ENCODE measurements at regions not wholly inside any gene's neighbourhood (a gene's known extent, or its start where the extent isn't known, plus 50 kb on each side); places are given as distances from the start of the nearest gene placed in this dataset.
A peak's percentile ranks its signal among the peaks of the same experiment; 100 is the strongest.

DNA sequence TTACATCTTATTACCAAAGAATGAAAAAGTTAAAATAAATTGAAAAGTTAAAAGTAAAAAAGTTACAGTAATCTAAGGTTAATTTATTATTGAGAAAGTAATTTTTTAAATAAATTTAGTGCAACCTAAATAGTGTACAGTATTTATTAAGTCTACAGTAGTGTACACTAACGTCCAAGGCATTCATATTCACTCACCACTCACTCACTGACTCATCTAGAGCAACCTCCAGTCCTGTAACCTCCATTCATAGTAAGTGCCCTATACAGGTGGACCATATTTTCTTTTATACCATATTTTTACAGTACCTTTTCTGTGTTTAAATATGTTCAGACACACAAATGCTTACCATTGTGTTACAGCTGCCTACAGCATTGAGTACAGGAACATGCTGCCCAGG is 624.7 kb upstream of the NOX3 start:
- no peaks in the 10 kb centered on the region for H3K9me3 ChIP-seq
- no peaks in the 10 kb centered on the region for H3K27me3 ChIP-seq
- no peaks in the 10 kb centered on the region for H3K4me1 ChIP-seq
- intact Hi-C loops (cut with DNase I), result no loop called here
- DNase-seq (no peak), ATAC-seq (no peak)
- H3K36me3 ChIP-seq (replicated peaks in 1 of 2; ENCODE audit: insufficient read depth in 1 of 2, low read depth in 2 of 2), result no peaks in the 10 kb centered on the region
- H3K27ac ChIP-seq, result no peak overlapping the region
- 63 to 73% methylated on average over 1 of the region's 1 CpG for WGBS, 2 donors
- no peak overlapping the region for H3K4me3 ChIP-seq
- TF ChIP-seq, protein P1, sequence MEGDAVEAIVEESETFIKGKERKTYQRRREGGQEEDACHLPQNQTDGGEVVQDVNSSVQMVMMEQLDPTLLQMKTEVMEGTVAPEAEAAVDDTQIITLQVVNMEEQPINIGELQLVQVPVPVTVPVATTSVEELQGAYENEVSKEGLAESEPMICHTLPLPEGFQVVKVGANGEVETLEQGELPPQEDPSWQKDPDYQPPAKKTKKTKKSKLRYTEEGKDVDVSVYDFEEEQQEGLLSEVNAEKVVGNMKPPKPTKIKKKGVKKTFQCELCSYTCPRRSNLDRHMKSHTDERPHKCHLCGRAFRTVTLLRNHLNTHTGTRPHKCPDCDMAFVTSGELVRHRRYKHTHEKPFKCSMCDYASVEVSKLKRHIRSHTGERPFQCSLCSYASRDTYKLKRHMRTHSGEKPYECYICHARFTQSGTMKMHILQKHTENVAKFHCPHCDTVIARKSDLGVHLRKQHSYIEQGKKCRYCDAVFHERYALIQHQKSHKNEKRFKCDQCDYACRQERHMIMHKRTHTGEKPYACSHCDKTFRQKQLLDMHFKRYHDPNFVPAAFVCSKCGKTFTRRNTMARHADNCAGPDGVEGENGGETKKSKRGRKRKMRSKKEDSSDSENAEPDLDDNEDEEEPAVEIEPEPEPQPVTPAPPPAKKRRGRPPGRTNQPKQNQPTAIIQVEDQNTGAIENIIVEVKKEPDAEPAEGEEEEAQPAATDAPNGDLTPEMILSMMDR (IDR thresholded peaks at IDR 0.05), result no peak
- no peak for TF ChIP-seq POLR2A (IDR thresholded peaks at IDR 0.05)

DNA sequence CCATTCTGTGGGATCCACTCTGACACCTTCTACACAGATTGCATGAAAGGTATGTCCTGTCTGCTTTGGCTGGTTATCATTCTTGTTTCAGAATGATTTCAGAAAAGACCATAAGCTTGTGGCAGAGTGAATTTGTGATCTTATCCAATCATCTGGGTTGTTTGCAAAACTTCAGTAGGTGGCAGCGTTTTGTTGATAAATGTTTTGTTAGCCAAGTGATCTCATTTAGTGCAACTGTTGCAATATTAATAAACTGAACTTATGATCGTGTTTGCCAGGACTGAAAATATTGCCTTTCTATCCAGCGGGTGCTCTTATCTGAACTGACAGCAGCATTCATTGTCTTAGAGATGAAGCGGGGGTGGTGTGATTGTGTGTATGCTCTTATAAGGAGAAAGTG is 613.2 kb upstream of the NOX3 start:
- Histone ChIP-seq H3K27me3 (no peaks in the 10 kb centered on the region), H3K27ac (no peak overlapping the region), H3K9me3 (no peaks in the 10 kb centered on the region), H3K4me3 (no peak overlapping the region), H3K36me3 (replicated peaks in 1 of 2; ENCODE audit: insufficient read depth in 1 of 2, low read depth in 2 of 2) (no peaks in the 10 kb centered on the region), H3K4me1 (no peaks in the 10 kb centered on the region)
- TF ChIP-seq POLR2A (IDR thresholded peaks at IDR 0.05), result no peak
- intact Hi-C loops (cut with DNase I), result no loop called here
- 29 to 40% methylated on average over 4 of the region's 4 CpGs for WGBS, 2 donors
- no peak for ATAC-seq
- no peak for DNase-seq

DNA sequence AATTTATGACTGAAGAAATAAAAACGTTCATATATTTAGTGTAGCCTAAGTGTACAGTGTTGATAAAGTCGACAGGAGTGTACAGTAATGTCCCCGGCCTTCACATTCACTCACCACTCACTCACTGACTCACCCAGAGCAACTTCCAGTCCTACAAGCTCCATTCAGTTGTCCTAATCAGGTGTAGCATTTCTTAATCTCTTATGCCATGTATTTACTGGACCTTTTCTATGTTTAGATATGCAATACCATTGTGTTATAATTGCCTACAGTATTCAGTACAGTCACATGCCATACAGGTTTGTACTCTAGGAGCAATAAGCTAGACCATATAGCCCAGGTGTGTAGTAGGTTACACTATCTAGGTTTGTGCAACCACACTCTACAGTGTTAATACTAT is 610.2 kb upstream of the NOX3 start:
- Histone ChIP-seq H3K4me1 (peaks cover 13% of the 10 kb centered on the region), H3K27ac (no peak overlapping the region), H3K27me3 (no peaks in the 10 kb centered on the region), H3K4me3 (no peak overlapping the region), H3K9me3 (no peaks in the 10 kb centered on the region), H3K36me3 (replicated peaks in 1 of 2; ENCODE audit: insufficient read depth in 1 of 2, low read depth in 2 of 2) (no peaks in the 10 kb centered on the region)
- no peak for ATAC-seq
- no peak for DNase-seq
- no peak for TF ChIP-seq POLR2A (IDR thresholded peaks at IDR 0.05)
- TF ChIP-seq, protein P1 (IDR thresholded peaks at IDR 0.05), result no peak
- WGBS, 2 donors, result 27 to 28% methylated on average over 3 of the region's 3 CpGs
- intact Hi-C loops (cut with DNase I), result no loop called here

DNA sequence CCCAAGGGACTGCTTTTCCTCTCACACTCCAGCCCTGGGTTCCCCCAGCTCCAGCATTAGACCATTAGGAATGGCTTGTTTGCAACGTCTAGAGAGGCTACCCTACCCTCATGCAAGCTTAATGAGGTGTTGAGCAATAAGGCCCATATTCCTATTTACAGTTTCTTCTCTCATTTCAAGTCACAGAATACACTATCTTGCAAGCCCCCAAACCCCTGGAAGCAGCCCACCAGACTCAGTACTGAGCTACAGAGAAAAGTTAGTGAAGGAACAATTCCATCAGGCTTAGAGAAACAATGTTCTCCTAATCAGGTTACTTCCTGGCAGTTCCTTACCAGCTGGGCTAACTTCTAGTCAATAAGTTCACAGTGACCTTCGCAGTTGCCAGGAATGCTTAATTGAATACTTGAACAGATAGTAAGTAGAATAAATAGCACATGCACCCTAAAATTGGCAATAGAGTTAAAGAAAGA is 606.5 kb upstream of the NOX3 start:
- no peaks in the 10 kb centered on the region for H3K9me3 ChIP-seq
- H3K27ac ChIP-seq, result peak overlapping the region in 2 of 4 donors; percentile 38 to 50
- no peak overlapping the region for H3K4me3 ChIP-seq
- TF ChIP-seq, protein P1 (IDR thresholded peaks at IDR 0.05), result no peak
- no peak for TF ChIP-seq POLR2A (IDR thresholded peaks at IDR 0.05)
- peak; percentile 77 for ATAC-seq
- intact Hi-C loops (cut with DNase I), result no loop called here
- DNase-seq, result peak in 3 of 4 donors; percentile 15 to 67 (median 21)
- WGBS, 2 donors, result 10 to 16% methylated on average over 2 of the region's 2 CpGs
- H3K27me3 ChIP-seq, result no peaks in the 10 kb centered on the region
- peaks cover 13% of the 10 kb centered on the region for H3K4me1 ChIP-seq
- H3K36me3 ChIP-seq (replicated peaks in 1 of 2; ENCODE audit: insufficient read depth in 1 of 2, low read depth in 2 of 2), result no peaks in the 10 kb centered on the region

DNA sequence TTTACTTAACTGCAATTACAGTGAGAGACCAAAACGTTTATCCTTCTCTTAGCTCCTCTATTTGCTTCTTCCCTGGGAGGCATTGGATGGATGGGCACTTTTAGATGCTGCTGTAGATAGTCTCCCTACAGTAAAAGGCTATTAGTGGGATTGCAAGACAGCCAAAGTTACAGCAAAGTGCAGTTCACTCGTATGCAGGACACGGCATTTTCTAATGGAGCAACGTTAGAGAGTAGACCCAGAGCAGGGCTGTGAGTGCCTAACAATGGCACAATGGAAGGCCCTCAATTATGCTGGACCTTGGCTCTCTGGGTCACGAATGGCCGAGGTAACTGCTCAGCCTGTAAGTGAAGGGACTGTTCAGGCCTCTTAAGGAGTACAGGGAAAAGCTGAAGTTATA is 605.8 kb upstream of the NOX3 start:
- intact Hi-C loops (cut with DNase I), result no loop called here
- DNase-seq (no peak), ATAC-seq (no peak)
- Histone ChIP-seq H3K9me3 (no peaks in the 10 kb centered on the region), H3K27ac (no peak overlapping the region), H3K36me3 (replicated peaks in 1 of 2; ENCODE audit: insufficient read depth in 1 of 2, low read depth in 2 of 2) (no peaks in the 10 kb centered on the region), H3K4me1 (peaks cover 13% of the 10 kb centered on the region), H3K27me3 (no peaks in the 10 kb centered on the region), H3K4me3 (no peak overlapping the region)
- WGBS, 2 donors, result 77 to 81% methylated on average over 6 of the region's 6 CpGs
- TF ChIP-seq, protein P1 (IDR thresholded peaks at IDR 0.05), result no peak
- no peak for TF ChIP-seq POLR2A (IDR thresholded peaks at IDR 0.05)

Measured in body of pancreas (tissue), 4 donors.